ENCODE measurements at regions not wholly inside any gene's neighbourhood (a gene's known extent, or its start where the extent isn't known, plus 50 kb on each side); places are given as distances from the start of the nearest gene placed in this dataset.
A peak's percentile ranks its signal among the peaks of the same experiment; 100 is the strongest.

- peaks cover 0 to 2% (median 2%) of the 10 kb centered on the region in 5 donors for H3K9me3 Mint-ChIP-seq
- H3K4me1 Mint-ChIP-seq, result no peaks in the 10 kb centered on the region
- Histone ChIP-seq H3K4me1 (ENCODE audit: insufficient read depth, low read length) (no peaks in the 10 kb centered on the region), H3K4me3 (ENCODE audit: low read length) (no peak overlapping the region), H3K36me3 (ENCODE audit: insufficient read depth, low read length) (no peaks in the 10 kb centered on the region), H3K27me3 (ENCODE audit: insufficient read depth, low read length, poor library complexity, severe bottlenecking) (no peaks in the 10 kb centered on the region), H3K9me3 (ENCODE audit: low read length) (no peaks in the 10 kb centered on the region), H3K27ac (ENCODE audit: low read depth, low read length) (no peak overlapping the region)
- H3K36me3 Mint-ChIP-seq, result no peaks in the 10 kb centered on the region
- no peak overlapping the region for H3K27ac Mint-ChIP-seq
- ChIA-PET CTCF (no interaction called here), POLR2A (no interaction called here)
- no peak for DNase-seq
- no peak overlapping the region for H3K4me3 Mint-ChIP-seq
- H3K27me3 Mint-ChIP-seq, result peaks cover 0 to 2% of the 10 kb centered on the region in 2 donors
Observed at GRCh38 chr5:57592236-57592635, 109.6 kb upstream of the ACTBL2 start.

DNA sequence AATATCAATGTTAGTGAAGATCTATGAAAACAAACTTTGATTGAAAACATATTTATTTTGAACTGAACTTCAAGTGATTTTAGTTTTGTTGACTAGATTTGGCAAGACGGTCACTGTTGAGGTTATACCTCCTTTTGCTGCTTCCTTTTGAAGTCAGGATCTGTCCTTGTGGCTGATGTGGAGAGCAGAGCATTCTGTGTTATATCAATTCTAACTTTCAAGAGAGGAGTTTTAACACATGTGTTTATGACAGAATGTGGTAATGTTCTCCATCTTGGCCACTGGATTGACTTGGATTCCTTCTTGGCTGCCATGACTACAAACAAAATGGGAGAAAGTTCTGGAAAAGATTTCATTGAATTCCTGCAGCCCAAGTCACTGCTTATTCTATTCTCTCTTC is 104.0 kb upstream of the ACTBL2 start:
- no peaks in the 10 kb centered on the region for H3K27me3 ChIP-seq (ENCODE audit: insufficient read depth, low read length, poor library complexity, severe bottlenecking)
- H3K36me3 ChIP-seq (ENCODE audit: insufficient read depth, low read length), result no peaks in the 10 kb centered on the region
- peaks cover 0 to 2% of the 10 kb centered on the region in 2 donors for H3K27me3 Mint-ChIP-seq
- H3K27ac ChIP-seq (ENCODE audit: low read depth, low read length), result no peak overlapping the region
- no peak overlapping the region for H3K27ac Mint-ChIP-seq
- H3K4me3 ChIP-seq (ENCODE audit: low read length), result no peak overlapping the region
- H3K9me3 Mint-ChIP-seq, result peaks cover 1 to 3% (median 2%) of the 10 kb centered on the region in 5 donors
- CTCF ChIA-PET, result no interaction called here
- POLR2A ChIA-PET, result no interaction called here
- H3K4me3 Mint-ChIP-seq, result no peak overlapping the region
- no peak for DNase-seq
- H3K4me1 Mint-ChIP-seq, result no peaks in the 10 kb centered on the region
- no peaks in the 10 kb centered on the region for H3K9me3 ChIP-seq (ENCODE audit: low read length)
- H3K36me3 Mint-ChIP-seq, result peaks cover 0 to 2% (median 0%) of the 10 kb centered on the region in 3 donors
- no peaks in the 10 kb centered on the region for H3K4me1 ChIP-seq (ENCODE audit: insufficient read depth, low read length)

GRCh38 chr5:57582578-57583070 is 100.0 kb upstream of the ACTBL2 start:
- ChIA-PET CTCF (no interaction called here), POLR2A (no interaction called here)
- Mint-ChIP-seq H3K4me3 (no peak overlapping the region), H3K9me3 (peaks cover 0 to 3% (median 2%) of the 10 kb centered on the region in 5 donors), H3K4me1 (no peaks in the 10 kb centered on the region), H3K36me3 (peaks cover 0 to 2% (median 0%) of the 10 kb centered on the region in 3 donors), H3K27me3 (no peaks in the 10 kb centered on the region), H3K27ac (no peak overlapping the region)
- no peaks in the 10 kb centered on the region for H3K27me3 ChIP-seq (ENCODE audit: insufficient read depth, low read length, poor library complexity, severe bottlenecking)
- H3K4me3 ChIP-seq (ENCODE audit: low read length), result no peak overlapping the region
- no peak for DNase-seq
- H3K27ac ChIP-seq (ENCODE audit: low read depth, low read length), result no peak overlapping the region
- H3K36me3 ChIP-seq (ENCODE audit: insufficient read depth, low read length), result no peaks in the 10 kb centered on the region
- H3K9me3 ChIP-seq (ENCODE audit: low read length), result no peaks in the 10 kb centered on the region
- H3K4me1 ChIP-seq (ENCODE audit: insufficient read depth, low read length), result no peaks in the 10 kb centered on the region

GRCh38 chr5:57581772-57582171 is 99.2 kb upstream of the ACTBL2 start:
- no peak overlapping the region for H3K27ac ChIP-seq (ENCODE audit: low read depth, low read length)
- H3K4me1 ChIP-seq (ENCODE audit: insufficient read depth, low read length), result no peaks in the 10 kb centered on the region
- no peaks in the 10 kb centered on the region for H3K27me3 ChIP-seq (ENCODE audit: insufficient read depth, low read length, poor library complexity, severe bottlenecking)
- H3K9me3 ChIP-seq (ENCODE audit: low read length), result no peaks in the 10 kb centered on the region
- no peaks in the 10 kb centered on the region for H3K4me1 Mint-ChIP-seq
- H3K27ac Mint-ChIP-seq, result no peak overlapping the region
- ChIA-PET POLR2A (no interaction called here), CTCF (no interaction called here)
- peaks cover 0 to 3% (median 2%) of the 10 kb centered on the region in 5 donors for H3K9me3 Mint-ChIP-seq
- peaks cover 0 to 2% (median 0%) of the 10 kb centered on the region in 3 donors for H3K36me3 Mint-ChIP-seq
- no peak for DNase-seq
- H3K27me3 Mint-ChIP-seq, result no peaks in the 10 kb centered on the region
- no peak overlapping the region for H3K4me3 Mint-ChIP-seq
- no peak overlapping the region for H3K4me3 ChIP-seq (ENCODE audit: low read length)
- no peaks in the 10 kb centered on the region for H3K36me3 ChIP-seq (ENCODE audit: insufficient read depth, low read length)

- H3K36me3 ChIP-seq (ENCODE audit: insufficient read depth, low read length), result no peaks in the 10 kb centered on the region
- POLR2A ChIA-PET, result no interaction called here
Observed at GRCh38 chr5:57581222-57581621, 98.6 kb upstream of the ACTBL2 start.

GRCh38 chr5:57577432-57578175 is 95.0 kb upstream of the ACTBL2 start:
- Mint-ChIP-seq H3K9me3 (peaks cover 0 to 3% (median 0%) of the 10 kb centered on the region in 5 donors), H3K36me3 (no peaks in the 10 kb centered on the region), H3K27me3 (no peaks in the 10 kb centered on the region), H3K4me3 (no peak overlapping the region), H3K4me1 (no peaks in the 10 kb centered on the region), H3K27ac (no peak overlapping the region)
- no peaks in the 10 kb centered on the region for H3K9me3 ChIP-seq (ENCODE audit: low read length)
- ChIA-PET POLR2A (no interaction called here), CTCF (no interaction called here)
- H3K27me3 ChIP-seq (ENCODE audit: insufficient read depth, low read length, poor library complexity, severe bottlenecking), result no peaks in the 10 kb centered on the region
- H3K4me3 ChIP-seq (ENCODE audit: low read length), result no peak overlapping the region
- H3K4me1 ChIP-seq (ENCODE audit: insufficient read depth, low read length), result no peaks in the 10 kb centered on the region
- no peak for DNase-seq
- no peak overlapping the region for H3K27ac ChIP-seq (ENCODE audit: low read depth, low read length)
- no peaks in the 10 kb centered on the region for H3K36me3 ChIP-seq (ENCODE audit: insufficient read depth, low read length)

More at GRCh38 chr5:57581222-57581621, 98.6 kb upstream of the ACTBL2 start:
- Histone ChIP-seq H3K4me3 (ENCODE audit: low read length) (no peak overlapping the region), H3K9me3 (ENCODE audit: low read length) (no peaks in the 10 kb centered on the region), H3K27ac (ENCODE audit: low read depth, low read length) (no peak overlapping the region), H3K27me3 (ENCODE audit: insufficient read depth, low read length, poor library complexity, severe bottlenecking) (no peaks in the 10 kb centered on the region), H3K4me1 (ENCODE audit: insufficient read depth, low read length) (no peaks in the 10 kb centered on the region)
- peaks cover 0 to 3% (median 2%) of the 10 kb centered on the region in 5 donors for H3K9me3 Mint-ChIP-seq
- CTCF ChIA-PET, result no interaction called here
- H3K4me1 Mint-ChIP-seq, result no peaks in the 10 kb centered on the region
- DNase-seq, result no peak
- no peaks in the 10 kb centered on the region for H3K27me3 Mint-ChIP-seq
- H3K27ac Mint-ChIP-seq, result no peak overlapping the region
- peaks cover 0 to 2% (median 0%) of the 10 kb centered on the region in 3 donors for H3K36me3 Mint-ChIP-seq
- H3K4me3 Mint-ChIP-seq, result no peak overlapping the region

- CTCF ChIA-PET, result no interaction called here
- no peaks in the 10 kb centered on the region for H3K4me1 Mint-ChIP-seq
Observed at GRCh38 chr5:57576317-57576716, 93.7 kb upstream of the ACTBL2 start.

GRCh38 chr5:57575839-57576238 is 93.2 kb upstream of the ACTBL2 start:
- Histone ChIP-seq H3K4me1 (ENCODE audit: insufficient read depth, low read length) (no peaks in the 10 kb centered on the region), H3K27me3 (ENCODE audit: insufficient read depth, low read length, poor library complexity, severe bottlenecking) (no peaks in the 10 kb centered on the region), H3K27ac (ENCODE audit: low read depth, low read length) (no peak overlapping the region), H3K9me3 (ENCODE audit: low read length) (no peaks in the 10 kb centered on the region), H3K4me3 (ENCODE audit: low read length) (no peak overlapping the region), H3K36me3 (ENCODE audit: insufficient read depth, low read length) (no peaks in the 10 kb centered on the region)
- Mint-ChIP-seq H3K4me3 (no peak overlapping the region), H3K4me1 (no peaks in the 10 kb centered on the region), H3K27ac (peak overlapping the region in 1 of 8 donors; percentile 77), H3K36me3 (no peaks in the 10 kb centered on the region), H3K27me3 (peaks cover 0 to 5% of the 10 kb centered on the region in 2 donors), H3K9me3 (peaks cover 0 to 2% (median 0%) of the 10 kb centered on the region in 5 donors)
- POLR2A ChIA-PET, result no interaction called here
- DNase-seq, result no peak
- CTCF ChIA-PET, result no interaction called here

More at GRCh38 chr5:57576317-57576716, 93.7 kb upstream of the ACTBL2 start:
- Histone ChIP-seq H3K4me3 (ENCODE audit: low read length) (no peak overlapping the region), H3K4me1 (ENCODE audit: insufficient read depth, low read length) (no peaks in the 10 kb centered on the region), H3K27ac (ENCODE audit: low read depth, low read length) (no peak overlapping the region), H3K36me3 (ENCODE audit: insufficient read depth, low read length) (no peaks in the 10 kb centered on the region), H3K27me3 (ENCODE audit: insufficient read depth, low read length, poor library complexity, severe bottlenecking) (no peaks in the 10 kb centered on the region), H3K9me3 (ENCODE audit: low read length) (no peaks in the 10 kb centered on the region)
- Mint-ChIP-seq H3K4me3 (no peak overlapping the region), H3K27ac (no peak overlapping the region), H3K27me3 (peaks cover 0 to under 1% of the 10 kb centered on the region in 2 donors), H3K36me3 (no peaks in the 10 kb centered on the region), H3K9me3 (no peaks in the 10 kb centered on the region)
- no peak for DNase-seq
- POLR2A ChIA-PET, result no interaction called here

Data from CD8-positive, alpha-beta memory T cell (primary cell).